HT-29 (cell line): ENCODE measurements at regions not wholly inside any gene's neighbourhood (a gene's known extent, or its start where the extent isn't known, plus 50 kb on each side); places are given as distances from the start of the nearest gene placed in this dataset.

Source experiments
- DNase-seq: peaks from one replicate; pipeline ENCODE4 v3.0.0-alpha.2; 2015; ENCODE audit warnings: low spot score

- DNase-seq, result no peak
Observed at GRCh38 chr2:155905657-155906056, 426.9 kb downstream of the NR4A2 start.

DNA sequence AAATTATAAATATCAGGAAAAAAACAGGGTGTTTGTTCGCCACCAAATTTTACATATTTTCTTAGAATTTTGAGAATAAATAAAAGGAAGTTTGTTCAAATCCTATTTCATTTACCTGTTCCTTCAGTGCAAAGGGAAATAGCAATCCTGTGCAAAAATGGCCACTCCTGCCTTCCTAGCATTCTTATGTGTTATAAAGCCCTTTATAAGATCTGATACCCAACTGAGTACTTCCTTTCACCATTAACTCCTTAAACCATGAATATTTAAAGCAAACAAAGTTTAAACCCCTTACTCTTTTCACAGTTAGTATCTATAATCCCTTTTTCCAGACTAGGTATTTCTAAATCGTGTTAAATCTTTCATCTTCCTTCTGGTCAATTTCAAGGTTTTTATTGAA, 427.8 kb downstream of the NR4A2 start:
- no peak for DNase-seq

DNA sequence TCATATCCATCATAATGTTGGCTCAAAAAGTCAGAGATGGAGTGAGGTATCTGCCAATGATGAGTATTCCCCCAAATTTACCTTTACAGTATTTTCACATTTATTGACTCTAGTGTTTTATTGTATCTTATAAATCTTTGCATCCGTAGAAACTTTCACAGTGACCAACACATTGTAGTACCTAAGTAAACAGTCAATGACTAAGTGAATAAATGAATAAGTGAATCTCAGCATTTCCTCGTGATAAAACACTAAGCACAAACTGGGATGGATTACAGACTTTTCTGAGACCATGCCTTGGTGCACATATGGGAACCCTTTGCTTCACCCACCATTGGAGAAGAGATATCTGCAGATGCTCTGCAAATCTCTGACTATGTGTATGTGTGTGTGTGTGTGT, 429.9 kb downstream of the NR4A2 start:
- DNase-seq, result no peak

DNA sequence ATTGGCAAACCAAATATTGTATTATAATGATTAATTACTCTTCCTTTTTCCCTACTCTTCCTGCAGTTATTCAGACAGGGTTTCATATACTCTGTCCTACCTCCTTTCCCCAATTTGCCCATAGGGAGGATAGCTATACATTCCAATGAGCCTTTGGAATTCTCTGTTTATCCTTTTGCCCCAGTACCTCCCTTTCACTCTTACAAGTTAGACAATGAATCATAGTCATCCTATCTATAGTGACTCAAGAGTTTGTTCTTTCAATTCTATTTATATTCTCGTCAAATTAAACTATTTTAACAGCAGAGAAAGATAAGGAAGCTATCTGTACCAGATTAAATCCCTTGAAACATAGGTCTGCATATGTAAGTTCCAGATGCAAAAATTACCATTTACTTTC, 437.5 kb downstream of the NR4A2 start:
- DNase-seq, result no peak

DNA sequence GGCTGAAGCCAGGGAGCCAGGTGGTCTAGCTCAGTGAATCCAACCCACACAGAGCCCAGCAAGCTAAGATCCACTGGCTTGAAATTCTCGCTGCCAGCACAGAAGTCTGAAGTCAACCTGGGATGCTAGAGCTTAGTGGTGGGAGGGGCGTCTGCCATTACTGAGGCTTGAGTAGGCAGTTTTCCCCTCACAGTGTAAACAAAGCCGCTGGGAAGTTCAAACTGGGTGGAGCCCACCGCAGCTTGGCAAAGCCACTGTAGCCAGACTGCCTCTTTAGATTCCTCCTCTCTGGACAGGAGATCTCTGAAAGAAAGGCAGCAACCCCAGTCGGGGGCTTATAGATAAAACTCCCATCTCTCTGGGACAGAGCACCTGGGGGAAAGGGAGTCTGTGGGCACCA, 452.1 kb downstream of the NR4A2 start:
- DNase-seq, result peak; percentile 39

DNA sequence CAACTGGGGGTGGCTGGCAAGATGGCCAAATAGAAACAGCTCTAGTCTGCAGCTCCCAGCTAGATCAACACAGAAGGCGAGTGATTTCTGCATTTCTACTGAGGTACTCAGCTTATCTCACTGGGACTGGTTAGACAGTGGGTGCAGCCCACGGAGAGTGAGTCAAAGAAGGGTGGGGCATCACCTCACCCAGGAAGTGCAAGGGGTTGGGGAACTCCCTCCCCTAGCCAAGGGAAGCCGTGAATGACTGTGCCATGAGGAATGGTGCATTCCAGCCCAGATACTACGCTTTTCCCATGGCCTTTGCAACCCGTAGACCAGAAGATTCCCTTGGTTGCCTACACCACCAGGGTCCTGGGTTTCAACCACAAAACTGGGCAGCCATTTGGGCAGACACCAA, 452.6 kb downstream of the NR4A2 start:
- peak; percentile 53 for DNase-seq

DNA sequence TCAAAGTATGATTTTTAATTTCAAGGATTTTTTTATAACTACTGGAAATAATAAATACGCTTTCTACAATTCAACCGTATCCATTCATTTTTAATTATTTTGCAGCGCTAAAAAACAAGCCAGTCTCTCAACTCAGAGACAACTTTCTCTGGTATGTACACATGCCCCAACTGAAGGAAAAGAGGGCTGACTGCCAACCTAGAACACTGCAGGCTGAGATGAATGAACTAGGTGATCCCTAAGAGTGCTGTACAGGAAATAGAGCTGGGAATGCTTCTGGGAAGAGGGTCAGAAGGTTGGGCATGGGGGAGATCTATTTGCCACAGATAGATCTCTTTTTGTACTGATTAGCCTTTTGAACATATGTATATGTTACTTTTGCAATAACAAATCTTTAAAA, 460.1 kb downstream of the NR4A2 start:
- DNase-seq, result no peak

DNA sequence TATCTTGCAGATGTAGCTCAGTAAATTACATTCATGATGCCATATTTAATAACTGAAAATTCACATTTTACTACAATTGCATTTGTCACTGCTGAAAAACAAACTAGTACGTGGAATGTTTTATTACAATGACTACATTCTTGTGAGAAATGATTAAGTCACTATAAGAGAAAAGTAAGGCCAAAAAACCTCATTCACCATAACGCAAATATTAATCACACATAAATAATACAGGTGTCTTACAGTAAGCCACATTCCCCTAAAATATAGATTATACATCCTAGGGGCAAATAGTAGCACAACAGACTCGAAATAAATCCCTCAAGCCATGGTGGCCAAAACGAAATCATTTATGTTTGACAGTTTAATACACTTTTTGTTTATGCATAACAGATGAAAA, 460.6 kb downstream of the NR4A2 start:
- DNase-seq, result no peak

DNA sequence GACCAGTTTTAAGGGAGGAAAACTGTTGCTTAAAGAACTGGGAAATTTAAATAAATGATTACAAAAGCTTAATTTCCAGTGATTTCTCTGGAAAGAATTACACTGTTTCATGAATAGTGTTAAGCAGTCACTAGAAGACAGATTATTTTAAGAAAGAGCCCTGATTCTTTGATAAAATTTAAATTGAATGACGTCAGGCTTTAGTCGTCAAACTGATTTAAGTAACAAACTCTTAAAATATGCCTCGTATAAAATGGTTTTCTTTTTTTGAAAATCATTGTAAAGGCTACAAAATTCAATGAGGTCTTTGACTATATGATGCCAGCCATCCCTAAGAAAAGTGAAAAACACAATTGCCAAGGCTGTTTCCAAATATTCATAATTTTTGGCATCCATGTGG, 465.0 kb downstream of the NR4A2 start:
- DNase-seq, result no peak

- DNase-seq, result no peak
Observed at GRCh38 chr2:155866477-155866876, 466.0 kb downstream of the NR4A2 start.

DNA sequence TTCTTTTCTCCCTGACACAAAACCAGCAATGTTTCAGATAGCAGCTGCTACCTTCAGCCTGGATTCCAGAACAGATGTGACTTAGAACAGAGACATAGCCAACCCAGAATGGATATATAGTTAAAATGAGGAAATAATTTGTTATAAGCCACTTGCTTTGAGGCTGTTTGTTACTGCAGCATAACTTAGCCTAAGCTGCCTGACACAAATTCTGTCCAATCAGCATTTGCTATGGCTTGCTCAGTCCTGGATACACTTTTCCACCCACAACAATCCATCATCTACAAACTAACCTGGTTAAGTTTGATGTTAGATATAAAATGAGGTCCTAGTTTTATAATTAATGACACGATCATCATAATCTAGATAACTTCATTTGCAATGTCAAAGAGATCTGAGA, 480.4 kb downstream of the NR4A2 start:
- no peak for DNase-seq

- peak; percentile 33 for DNase-seq
Observed at GRCh38 chr2:155846259-155846658, 486.3 kb downstream of the NR4A2 start.

GRCh38 chr2:155844461-155844860, 488.1 kb downstream of the NR4A2 start:
- no peak for DNase-seq

DNA sequence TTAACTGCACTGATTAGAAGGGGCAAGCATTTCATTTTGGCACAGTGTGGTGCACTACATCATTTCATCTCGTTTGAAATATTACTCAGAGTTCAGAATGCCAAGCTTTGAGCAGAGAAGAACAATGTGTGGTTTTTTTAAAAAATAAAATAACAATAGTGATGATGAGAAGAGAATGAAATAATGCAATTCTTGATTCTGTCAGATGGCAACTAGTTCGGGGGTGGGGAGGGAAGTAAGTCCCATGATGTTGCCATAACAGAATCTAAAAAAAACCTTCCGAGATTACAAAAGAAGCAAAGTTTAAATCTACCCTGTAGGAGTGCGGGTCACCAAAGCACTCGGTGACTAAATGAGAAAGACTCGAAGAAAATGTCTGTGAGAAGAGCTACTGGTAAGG, 490.4 kb downstream of the NR4A2 start:
- no peak for DNase-seq

DNA sequence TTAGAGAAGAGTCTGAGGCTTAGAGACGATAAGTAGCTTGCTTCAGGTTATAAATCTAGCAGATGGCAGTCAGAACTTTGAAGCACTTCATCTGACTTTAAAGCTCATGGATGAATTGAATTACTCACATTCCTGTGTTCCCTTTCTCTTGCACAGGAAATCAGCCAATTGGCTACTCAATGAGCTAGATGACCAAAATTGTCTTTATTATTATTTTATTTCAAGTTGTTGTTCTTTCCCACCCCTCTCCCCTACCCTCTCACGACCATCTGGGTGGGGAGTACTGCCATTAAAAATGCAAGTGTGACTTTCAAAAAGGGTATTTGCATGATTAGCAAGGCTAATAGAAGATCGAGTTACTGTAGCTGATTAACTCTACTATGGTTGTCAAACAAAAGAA, 491.1 kb downstream of the NR4A2 start:
- DNase-seq, result no peak

DNA sequence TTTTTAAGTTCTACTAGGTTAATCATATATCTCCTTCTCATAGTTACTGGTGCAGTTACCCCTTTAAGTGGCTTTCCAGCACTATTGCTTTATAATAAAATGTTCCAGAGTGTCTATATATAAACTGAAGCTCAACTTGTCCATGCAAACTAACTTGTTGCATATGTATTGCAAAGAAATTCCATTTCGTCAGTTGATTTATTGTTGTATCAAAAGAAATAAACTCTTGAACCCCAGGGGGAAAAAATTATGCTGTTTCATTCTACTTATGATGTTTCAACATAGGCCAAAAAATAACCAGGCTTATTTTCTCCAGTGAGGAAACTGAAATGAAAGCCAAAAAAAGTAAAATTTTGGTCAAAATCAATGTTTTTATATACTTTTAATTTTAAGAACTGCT, 491.9 kb downstream of the NR4A2 start:
- DNase-seq, result no peak

- no peak for DNase-seq
Observed at GRCh38 chr2:155839991-155840390, 492.5 kb downstream of the NR4A2 start.

GRCh38 chr2:155839436-155839835, 493.1 kb downstream of the NR4A2 start:
- no peak for DNase-seq

DNA sequence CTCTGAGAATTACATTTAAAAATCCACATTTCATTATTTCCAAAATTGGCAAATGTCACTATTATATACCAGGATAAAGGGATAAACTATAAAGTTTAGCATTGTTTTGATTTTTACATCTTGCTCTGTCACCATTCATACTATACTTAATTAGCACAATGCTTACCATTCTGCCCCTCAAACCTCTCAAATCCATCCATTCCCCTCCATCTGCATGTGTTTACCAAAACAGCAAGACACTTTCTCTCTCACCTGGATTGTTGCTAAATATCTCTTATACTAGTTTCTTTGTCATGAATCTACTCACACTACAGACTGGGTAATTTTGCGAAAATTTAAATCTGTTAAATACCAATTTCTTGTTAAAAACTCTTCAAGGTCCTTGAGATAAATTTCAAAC, 496.1 kb downstream of the NR4A2 start:
- DNase-seq, result no peak

GRCh38 chr2:155830817-155831579, 501.5 kb downstream of the NR4A2 start:
- DNase-seq, result no peak

DNA sequence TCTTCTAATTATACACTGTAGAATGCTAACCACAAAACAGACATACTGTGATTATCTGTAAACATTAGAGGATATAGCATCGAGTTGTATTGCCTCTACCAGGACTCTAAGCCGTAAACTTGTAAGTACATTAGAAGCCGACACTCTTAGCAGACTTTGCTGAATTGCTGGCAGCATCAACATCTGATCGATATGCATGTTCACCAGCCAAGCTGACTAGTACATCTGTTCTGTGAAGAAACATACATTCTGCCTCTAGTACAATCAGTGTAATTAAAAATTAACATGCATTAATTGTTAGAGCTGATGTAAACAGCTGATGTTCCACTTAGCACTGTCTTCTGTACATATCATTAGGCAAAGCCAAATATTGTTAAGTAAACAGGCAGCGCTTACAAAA, 502.2 kb downstream of the NR4A2 start:
- DNase-seq, result no peak

GRCh38 chr2:155825876-155826275, 506.6 kb downstream of the NR4A2 start:
- peak; percentile 21 for DNase-seq

DNA sequence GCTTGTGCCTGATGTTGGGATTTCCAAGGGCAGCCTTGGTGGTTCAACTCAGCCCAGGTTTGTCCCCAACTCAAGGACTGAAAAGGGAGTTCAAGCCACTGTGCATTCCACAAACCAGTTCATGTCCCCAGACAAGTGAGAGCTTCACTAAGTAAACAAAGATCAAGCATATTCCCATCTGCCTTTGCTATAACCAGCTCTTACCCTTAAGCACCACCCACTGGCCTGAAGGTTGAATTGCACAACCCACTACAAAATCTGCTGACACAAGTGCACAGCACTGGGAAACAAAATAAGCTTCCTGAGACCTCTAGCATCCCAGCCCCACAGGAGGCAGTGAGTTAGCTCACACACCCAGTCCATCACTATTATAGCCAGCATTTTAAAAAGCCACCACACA, 516.7 kb downstream of the NR4A2 start:
- peak; percentile 51 for DNase-seq

DNA sequence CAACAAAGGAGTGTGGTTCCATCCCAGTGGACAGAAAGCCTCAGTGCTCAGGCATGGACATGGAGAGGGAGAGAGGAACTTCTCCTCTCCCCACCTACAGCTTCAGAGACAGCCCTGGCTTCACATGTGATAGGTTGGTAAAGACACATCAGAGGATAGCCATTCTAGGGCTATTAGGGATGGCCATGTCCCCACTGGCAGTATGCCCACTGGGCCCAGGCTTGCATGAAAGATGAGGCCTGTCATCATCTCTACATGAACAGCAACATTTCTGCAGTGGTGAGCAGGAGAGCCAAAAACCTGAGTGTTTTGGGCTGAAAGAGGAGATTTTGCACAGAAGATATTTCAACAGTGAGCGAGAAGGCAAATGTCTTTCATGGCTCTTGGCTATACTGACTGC, 517.2 kb downstream of the NR4A2 start:
- DNase-seq, result no peak
